ENCODE measurements at regions not wholly inside any gene's neighbourhood (a gene's known extent, or its start where the extent isn't known, plus 50 kb on each side); places are given as distances from the start of the nearest gene placed in this dataset.

DNA sequence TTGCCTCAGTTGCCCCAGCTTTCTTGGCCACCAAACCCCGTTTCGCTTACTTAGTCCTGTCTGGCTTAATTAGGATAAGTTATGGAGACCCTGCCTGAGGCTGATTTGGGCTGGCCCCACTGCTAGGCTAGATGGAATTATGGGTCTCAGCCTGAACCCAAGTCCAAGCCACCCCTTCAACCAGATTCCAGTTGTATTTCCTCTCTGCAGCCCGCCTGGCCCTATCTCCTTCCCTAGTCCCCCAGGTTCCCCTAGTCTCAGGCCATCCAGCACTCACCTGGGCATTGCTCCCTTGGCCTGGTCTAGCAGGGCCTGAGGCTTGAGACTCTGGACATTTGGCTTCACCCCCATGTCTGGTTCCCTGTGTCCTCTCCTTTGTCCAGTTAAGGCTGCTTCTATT lies 111.7 kb upstream of the IPO9 start:
- no peak overlapping the region for H4K91ac ChIP-seq (replicated peaks; ENCODE audit: insufficient read length, low read length)
- no peak overlapping the region for H3K9ac ChIP-seq (replicated peaks in 1 of 4; ENCODE audit: extremely low read depth in 1 of 4, low read depth in 3 of 4, low read length in 3 of 4)
- no peak overlapping the region for H3K23ac ChIP-seq (ENCODE audit: insufficient read length)
- no peaks in the 10 kb centered on the region for H3K27me3 ChIP-seq (replicated peaks in 1 of 4; ENCODE audit: control insufficient read depth in 3 of 4, extremely low read depth in 1 of 4, insufficient read depth in 3 of 4, low read length in 3 of 4)
- peaks cover 0 to 8% (median 6%) of the 10 kb centered on the region in 4 experiments; a peak in 6 of 7 replicates for H3K4me1 ChIP-seq (replicated peaks in 1 of 4; ENCODE audit: control insufficient read depth in 3 of 4, insufficient read depth in 4 of 4, low read length in 3 of 4)
- ChIA-PET POLR2A (ENCODE audit: partially characterized antibody) (interaction anchor here (1.3 kb wide), 1 partner anchor 23 kb away, joined by 6 read pairs; no protein-coding TSS in a partner anchor), CTCF (ENCODE audit: partially characterized antibody) (interaction anchor here (1.2 to 28.1 kb wide), 7 partner anchors 6 to 235 kb away, joined by 3 to 823 read pairs (median 146); no protein-coding TSS in a partner anchor)
- no peaks in the 10 kb centered on the region for H3K23me2 ChIP-seq (ENCODE audit: low read depth, low read length)
- H3K9me3 ChIP-seq (ENCODE audit: insufficient read depth in 2 of 2, low read depth in 1 of 2, low read length in 1 of 2) = no peaks in the 10 kb centered on the region
- no peak overlapping the region for H2BK12ac ChIP-seq (ENCODE audit: low read depth, low read length)
- H2AK5ac ChIP-seq (ENCODE audit: low read depth, low read length) = no peak overlapping the region
- H3K27ac ChIP-seq (ENCODE audit: low read depth, low read length) = no peak overlapping the region
- H2BK15ac ChIP-seq (ENCODE audit: low read length) = no peak overlapping the region
- no peaks in the 10 kb centered on the region for H3K36me3 ChIP-seq (ENCODE audit: control insufficient read depth in 2 of 4, insufficient read depth in 4 of 4, low read length in 3 of 4)
- no peaks in the 10 kb centered on the region for H4K20me1 ChIP-seq (replicated peaks in 1 of 2; ENCODE audit: control insufficient read depth in 1 of 2, insufficient read depth in 2 of 2, low read length in 2 of 2)
- TF ChIP-seq MAFK (IDR thresholded peaks at IDR 0.05; ENCODE audit: low read depth, low read length) = no peak
- H3K79me2 ChIP-seq (ENCODE audit: control insufficient read depth in 1 of 2, insufficient read depth in 2 of 2, low read length in 2 of 2) = no peaks in the 10 kb centered on the region
- H3K4ac ChIP-seq (replicated peaks; ENCODE audit: insufficient read length, low read depth, low read length) = no peak overlapping the region
- H3K4me2 ChIP-seq (ENCODE audit: insufficient read depth in 1 of 2, low read depth in 2 of 2, low read length in 2 of 2) = no peak overlapping the region
- FAIRE-seq (no peak), DNase-seq (ENCODE audit: low read depth in 1 of 2, low spot score in 2 of 2) (no peak)
- H2AFZ ChIP-seq (ENCODE audit: low read length) = no peak overlapping the region
- no peaks in the 10 kb centered on the region for H3K79me1 ChIP-seq (ENCODE audit: low read depth, low read length)
- WGBS, 2 experiments (ENCODE audit: extremely low coverage in 1 of 2, insufficient coverage in 1 of 2, insufficient read length in 1 of 2, insufficient replicate concordance in 2 of 2, low coverage in 1 of 2, low lambda C conversion rate in 2 of 2, missing lambda C conversion rate in 1 of 2) = 92% methylated on average over 3 of the region's 3 CpGs; no CpG with 5 or more reads in 1 of the 2 experiments
- no peak overlapping the region for H3K18ac ChIP-seq (ENCODE audit: extremely low read depth, low read length)
- H4K5ac ChIP-seq (ENCODE audit: insufficient read length, low read depth, low read length) = no peak overlapping the region
- no peak overlapping the region for H3K14ac ChIP-seq (ENCODE audit: insufficient read length)
- H2BK20ac ChIP-seq (ENCODE audit: low read length) = no peak overlapping the region
- no peak overlapping the region for H2BK5ac ChIP-seq (ENCODE audit: low read depth, low read length)
- H3K4me3 ChIP-seq (ENCODE audit: extremely low read depth in 1 of 4, insufficient read depth in 2 of 4, low read depth in 3 of 4, low read length in 4 of 4) = no peak overlapping the region
- H4K8ac ChIP-seq (ENCODE audit: extremely low read depth, insufficient read depth, low read length) = no peak overlapping the region
- H3K56ac ChIP-seq (replicated peaks; ENCODE audit: insufficient read length, low read depth, low read length) = no peak overlapping the region
- H2BK120ac ChIP-seq (replicated peaks; ENCODE audit: low read depth, low read length) = no peak overlapping the region

Data from H1 (cell line).